Lower leg skin (tissue), 4 donors: ENCODE measurements at regions not wholly inside any gene's neighbourhood (a gene's known extent, or its start where the extent isn't known, plus 50 kb on each side); places are given as distances from the start of the nearest gene placed in this dataset.

ENCODE experiments used
- DNase-seq, 2 donors: peaks; one replicate each; pipeline ENCODE4 v3.0.0-alpha.2; 2019; ENCODE audit warnings: low spot score in 2 of 2
- H3K4me3 ChIP-seq: fragments of 200-600 bp; sonication (generic); 2 replicates; pipeline ENCODE4 v1.5.1; 2017; ENCODE audit warnings: mild to moderate bottlenecking, low read depth; ENCODE audit not compliant: poor library complexity, severe bottlenecking
- CTCF ChIP-seq, 3 donors: fragments of 450-650 bp; IDR thresholded peaks; one replicate each; pipeline ENCODE4 v1.5.1; 2016; ENCODE audit warnings: antibody characterized with exemption in 3 of 3, mild to moderate bottlenecking in 3 of 3, moderate library complexity in 2 of 3
- POLR2A ChIP-seq, 2 donors: fragments of 450-650 bp; IDR thresholded peaks; one replicate each; pipeline ENCODE4 v1.6.1; 2016 to 2017; ENCODE audit warnings: antibody characterized with exemption in 2 of 2, mild to moderate bottlenecking in 1 of 2, moderate library complexity in 1 of 2
- WGBS, 2 donors: methylation state at CpG; one replicate each; pipeline ENCODE4 v1.1.5; 2018; 5-methylcytosine and 5-hydroxymethylcytosine counted together
- intact Hi-C: fragments of 100-400 bp; cut with DNase I; formaldehyde crosslinking; loops from one replicate; pipeline ENCODE4 v1.15.0; 2023; ENCODE audit warnings: low total_unique reads

GRCh38 chrY:15996014-15996413 lies 1471.7 kb downstream of the NLGN4Y start:
- TF ChIP-seq POLR2A (IDR thresholded peaks at IDR 0.05), result no peak
- TF ChIP-seq CTCF (IDR thresholded peaks at IDR 0.05), result no peak
- intact Hi-C loops, result no loop called here
- H3K4me3 ChIP-seq, result no peak overlapping the region
- DNase-seq, result no peak
- 84% methylated on average over 3 of the region's 3 CpGs; no CpG with 5 or more reads in 1 of the 2 donors for WGBS, 2 donors

- no peak for DNase-seq
- WGBS, 2 donors, result 89% methylated on average over 1 of the region's 1 CpG; no CpG with 5 or more reads in 1 of the 2 donors
- intact Hi-C loops, result no loop called here
- TF ChIP-seq CTCF (IDR thresholded peaks at IDR 0.05) (no peak), POLR2A (IDR thresholded peaks at IDR 0.05) (no peak)
- no peak overlapping the region for H3K4me3 ChIP-seq
Observed at GRCh38 chrY:16000751-16001150, 1476.4 kb downstream of the NLGN4Y start.

GRCh38 chrY:16001896-16002295 lies 1477.6 kb downstream of the NLGN4Y start:
- intact Hi-C loops, result no loop called here
- TF ChIP-seq CTCF (IDR thresholded peaks at IDR 0.05) (no peak), POLR2A (IDR thresholded peaks at IDR 0.05) (no peak)
- DNase-seq, result no peak
- H3K4me3 ChIP-seq, result no peak overlapping the region

GRCh38 chrY:16051908-16052643 lies 1527.7 kb downstream of the NLGN4Y start:
- WGBS, 2 donors, result 81% methylated on average over 1 of the region's 1 CpG; no CpG with 5 or more reads in 1 of the 2 donors
- DNase-seq, result no peak
- intact Hi-C loops, result no loop called here
- H3K4me3 ChIP-seq, result no peak overlapping the region
- TF ChIP-seq POLR2A (IDR thresholded peaks at IDR 0.05), result no peak
- TF ChIP-seq CTCF (IDR thresholded peaks at IDR 0.05), result no peak

- DNase-seq, result no peak
- intact Hi-C loops, result no loop called here
- no peak overlapping the region for H3K4me3 ChIP-seq
- TF ChIP-seq POLR2A (IDR thresholded peaks at IDR 0.05), result no peak
- no peak for TF ChIP-seq CTCF (IDR thresholded peaks at IDR 0.05)
- WGBS, 2 donors, result 59% methylated on average over 1 of the region's 1 CpG; no CpG with 5 or more reads in 1 of the 2 donors
Observed at GRCh38 chrY:16060141-16060540, 1535.8 kb downstream of the NLGN4Y start.

GRCh38 chrY:16060686-16061085 lies 1536.4 kb downstream of the NLGN4Y start:
- TF ChIP-seq POLR2A (IDR thresholded peaks at IDR 0.05) (no peak), CTCF (IDR thresholded peaks at IDR 0.05) (no peak)
- intact Hi-C loops, result no loop called here
- H3K4me3 ChIP-seq, result no peak overlapping the region
- DNase-seq, result no peak
